Erythroblast (primary cell): ENCODE measurements at regions not wholly inside any gene's neighbourhood (a gene's known extent, or its start where the extent isn't known, plus 50 kb on each side); places are given as distances from the start of the nearest gene placed in this dataset.

Source experiments
- GATA1 ChIP-seq: IDR thresholded peaks from 2 replicates; pipeline ENCODE4 v1.6.1; 2011; ENCODE audit warnings: low read depth, mild to moderate bottlenecking, control low read depth, low read length, moderate library complexity
- POLR2A ChIP-seq: IDR thresholded peaks from 2 replicates; pipeline ENCODE4 v1.6.1; 2011; ENCODE audit warnings: mild to moderate bottlenecking, low read length

DNA sequence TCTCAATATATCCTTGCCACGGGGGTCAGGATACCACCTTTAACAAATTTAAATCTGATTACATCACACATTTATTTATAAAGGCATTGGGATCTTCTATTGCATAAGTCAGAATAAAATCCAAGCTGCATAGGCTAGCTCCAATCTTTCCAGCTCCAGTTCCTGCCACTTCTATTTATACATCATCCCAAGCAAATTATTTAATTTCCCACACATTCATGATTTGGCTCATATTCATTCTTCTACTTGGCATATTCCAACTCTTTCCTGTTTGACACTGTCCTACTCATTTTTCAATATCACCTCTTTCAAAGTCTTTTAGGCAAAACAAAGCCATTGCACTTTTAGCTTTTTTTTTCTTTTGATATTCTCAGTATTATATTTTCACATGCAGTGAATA, 579.0 kb upstream of the FZD8 start:
- TF ChIP-seq POLR2A (no peak), GATA1 (no peak)
